GM12873 (cell line): ENCODE measurements at regions not wholly inside any gene's neighbourhood (a gene's known extent, or its start where the extent isn't known, plus 50 kb on each side); places are given as distances from the start of the nearest gene placed in this dataset.

Source experiments
- CTCF ChIP-seq: IDR thresholded peaks from 2 replicates; pipeline ENCODE4 v1.5.1; 2012; ENCODE audit warnings: low read depth, mild to moderate bottlenecking, moderate library complexity, low read length, control low read depth; ENCODE audit not compliant: insufficient read depth; ENCODE audit errors: missing control alignments

GRCh38 chr9:26750162-26750561, 142.4 kb downstream of the CAAP1 start:
- no peak for TF ChIP-seq CTCF

- TF ChIP-seq CTCF: no peak
These were observed 144.0 kb downstream of the CAAP1 start for GRCh38 chr9:26748449-26749058.

GRCh38 chr9:26747611-26748010, 145.0 kb downstream of the CAAP1 start:
- no peak for TF ChIP-seq CTCF

- no peak for TF ChIP-seq CTCF
These were observed 146.1 kb downstream of the CAAP1 start for GRCh38 chr9:26746357-26747072.

- no peak for TF ChIP-seq CTCF
These were observed 147.5 kb downstream of the CAAP1 start for GRCh38 chr9:26745111-26745510.

GRCh38 chr9:26744191-26744965, 148.2 kb downstream of the CAAP1 start:
- TF ChIP-seq CTCF: peak; percentile 57

- TF ChIP-seq CTCF: no peak
These were observed 149.7 kb downstream of the CAAP1 start for GRCh38 chr9:26742828-26743476.
